Neural cell (in vitro differentiated cells): ENCODE measurements at regions not wholly inside any gene's neighbourhood (a gene's known extent, or its start where the extent isn't known, plus 50 kb on each side); places are given as distances from the start of the nearest gene placed in this dataset.
A peak's percentile ranks its signal among the peaks of the same experiment; 100 is the strongest.

Experiments used
- H2AFZ ChIP-seq: fragments of 200-600, 300-800 bp; sonication (generic), shearing (Covaris generic); 2 replicates; pipeline ENCODE4 v1.6.0; 2014; ENCODE audit warnings: low read depth, mild to moderate bottlenecking, antibody characterized with exemption, low read length, moderate library complexity
- H3F3A ChIP-seq: fragments of 200-600 bp; shearing (Covaris generic); 2 replicates; pipeline ENCODE4 v1.6.1; 2016; ENCODE audit warnings: mild to moderate bottlenecking, moderate library complexity, mixed read lengths, antibody characterized with exemption, low read length; ENCODE audit not compliant: insufficient read depth, poor library complexity, severe bottlenecking
- H3K27ac ChIP-seq: fragments of 200-600, 300-800 bp; sonication (generic), shearing (Covaris generic); 2 replicates; pipeline ENCODE4 v1.5.1; 2014; ENCODE audit warnings: mild to moderate bottlenecking, low read length, moderate library complexity
- H3K27me3 ChIP-seq: fragments of 300-800, 200-600 bp; sonication (generic), shearing (Covaris generic); 2 replicates; pipeline ENCODE4 v1.6.0; 2014; ENCODE audit warnings: mild to moderate bottlenecking, low read depth, low read length, moderate library complexity; ENCODE audit not compliant: insufficient read depth
- H3K36me3 ChIP-seq: fragments of 300-800, 200-600 bp; sonication (generic), shearing (Covaris generic); 2 replicates; pipeline ENCODE4 v1.5.1; 2014; ENCODE audit warnings: mild to moderate bottlenecking, antibody characterized with exemption, low read length, moderate library complexity; ENCODE audit not compliant: insufficient read depth
- H3K4me2 ChIP-seq: fragments of 300-800, 200-600 bp; sonication (generic), shearing (Covaris generic); 2 replicates; pipeline ENCODE4 v1.6.0; 2014; ENCODE audit warnings: mild to moderate bottlenecking, low read length
- H3K4me3 ChIP-seq: fragments of 300-800, 200-600 bp; sonication (generic), shearing (Covaris generic); 2 replicates; pipeline ENCODE4 v1.5.1; 2014; ENCODE audit warnings: mild to moderate bottlenecking, low read length, moderate library complexity
- H3K79me2 ChIP-seq: fragments of 200-600 bp; shearing (Covaris generic); replicated peaks from 2 replicates; pipeline ENCODE4 v1.6.0; 2014; ENCODE audit warnings: mild to moderate bottlenecking, low read length, moderate library complexity; ENCODE audit not compliant: insufficient read depth
- H3K9ac ChIP-seq: fragments of 300-800, 200-600 bp; sonication (generic), shearing (Covaris generic); 2 replicates; pipeline ENCODE4 v1.6.1; 2016; ENCODE audit warnings: mild to moderate bottlenecking, low read length, mixed read lengths
- H3K9me2 ChIP-seq: fragments of 200-600 bp; shearing (Covaris generic); 2 replicates; pipeline ENCODE4 v1.6.1; 2016; ENCODE audit warnings: mild to moderate bottlenecking, low read length, mixed read lengths; ENCODE audit not compliant: insufficient read depth
- H3K9me3 ChIP-seq: fragments of 200-600, 300-800 bp; sonication (generic), shearing (Covaris generic); 2 replicates; pipeline ENCODE4 v1.6.1; 2016; ENCODE audit warnings: mild to moderate bottlenecking, mixed run types, low read length, moderate library complexity, mixed read lengths
- H4K20me1 ChIP-seq: fragments of 200-600 bp; shearing (Covaris generic); 2 replicates; pipeline ENCODE4 v1.6.1; 2016; ENCODE audit warnings: mild to moderate bottlenecking, mixed run types; ENCODE audit not compliant: insufficient read depth
- CTCF ChIP-seq: fragments of 450-650 bp; IDR thresholded peaks from 2 replicates; pipeline ENCODE4 v1.5.1; 2014; ENCODE audit warnings: antibody characterized with exemption, mild to moderate bottlenecking, moderate library complexity; ENCODE audit not compliant: poor library complexity, severe bottlenecking
- EP300 ChIP-seq: fragments of 450-650 bp; conservative IDR thresholded peaks from 2 replicates; pipeline ENCODE4 v1.6.1; 2014; ENCODE audit warnings: antibody characterized with exemption, mild to moderate bottlenecking, moderate library complexity; ENCODE audit not compliant: poor library complexity, severe bottlenecking
- EZH2 ChIP-seq: fragments of 200-600, 300-800 bp; shearing (Covaris generic), sonication (generic); IDR thresholded peaks from 2 replicates; pipeline ENCODE4 v1.6.1; 2014; ENCODE audit warnings: antibody characterized with exemption, low read length, borderline replicate concordance, mild to moderate bottlenecking; ENCODE audit not compliant: insufficient read depth, poor library complexity, severe bottlenecking
- MXI1 ChIP-seq: fragments of 450-650 bp; conservative IDR thresholded peaks from 2 replicates; pipeline ENCODE4 v1.6.1; 2014; ENCODE audit warnings: antibody characterized with exemption, mild to moderate bottlenecking; ENCODE audit not compliant: poor library complexity, severe bottlenecking
- POLR2AphosphoS5 ChIP-seq: IDR thresholded peaks from 2 replicates; pipeline ENCODE4 v1.6.1; 2012
- RAD21 ChIP-seq: fragments of 450-650 bp; conservative IDR thresholded peaks from 2 replicates; pipeline ENCODE4 v1.6.1; 2014; ENCODE audit warnings: antibody characterized with exemption, mild to moderate bottlenecking, moderate library complexity
- REST ChIP-seq: IDR thresholded peaks from 2 replicates; pipeline ENCODE4 v1.6.1; 2012; ENCODE audit warnings: borderline replicate concordance
- SMC3 ChIP-seq: fragments of 450-650 bp; conservative IDR thresholded peaks from 2 replicates; pipeline ENCODE4 v1.6.1; 2014; ENCODE audit warnings: antibody characterized with exemption, mild to moderate bottlenecking, moderate library complexity; ENCODE audit not compliant: poor library complexity
- TAF1 ChIP-seq: IDR thresholded peaks from 2 replicates; pipeline ENCODE4 v1.6.1; 2012; ENCODE audit warnings: low read depth

DNA sequence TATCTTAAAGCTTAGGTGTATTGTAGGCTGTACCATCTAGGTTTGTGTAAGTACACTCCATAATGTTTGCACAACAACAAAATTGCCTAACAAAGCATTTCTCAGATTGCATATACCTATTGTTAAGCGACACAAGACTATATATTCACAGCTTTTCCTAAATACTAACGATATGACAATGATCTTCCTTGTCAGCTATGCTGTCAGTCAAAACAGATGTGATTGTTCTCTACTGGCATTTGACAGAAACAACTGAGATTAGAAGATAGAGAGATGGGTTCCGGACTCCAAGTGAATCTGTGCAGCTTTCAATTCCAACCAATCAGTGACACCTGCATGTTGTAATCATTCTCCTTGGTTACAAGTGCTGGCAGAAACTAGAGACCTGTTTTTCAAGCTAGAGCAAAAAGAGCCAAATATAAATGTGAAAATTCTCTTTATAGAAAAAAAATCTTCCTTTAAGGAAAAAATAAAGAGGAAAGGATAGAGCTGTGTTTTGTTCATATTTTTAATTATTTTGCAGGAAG lies 1232.3 kb upstream of the SLC39A10 start:
- peak; percentile 99 for TF ChIP-seq EP300
- peak; percentile 83 for TF ChIP-seq POLR2AphosphoS5
- TF ChIP-seq MXI1: no peak
- no peak for TF ChIP-seq EZH2
- TF ChIP-seq TAF1: no peak
- TF ChIP-seq SMC3: peak; percentile 31
- no peak for TF ChIP-seq CTCF
- peak; percentile 33 for TF ChIP-seq RAD21
- TF ChIP-seq REST: peak; percentile 82
- Histone ChIP-seq H4K20me1 (no peaks in the 10 kb centered on the region), H2AFZ (no peak overlapping the region)

DNA sequence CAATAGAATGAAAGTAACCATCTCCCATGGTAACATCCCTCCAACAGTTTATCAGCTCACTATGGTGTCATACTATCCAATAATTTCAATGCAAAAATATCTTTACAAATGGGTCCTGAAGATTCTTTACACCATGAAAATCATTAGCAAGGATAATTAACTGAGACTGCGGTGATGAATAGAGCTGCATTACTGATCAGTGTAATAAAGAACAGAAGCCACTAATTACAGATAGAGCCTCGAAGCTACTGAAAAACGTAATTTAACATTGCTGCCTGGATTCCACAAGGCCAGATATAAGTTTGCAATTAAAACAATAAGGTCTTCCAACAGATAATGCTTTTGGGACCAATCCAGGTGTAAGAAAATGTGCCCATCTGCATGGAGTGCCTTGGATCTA lies 1245.8 kb upstream of the SLC39A10 start:
- H4K20me1 ChIP-seq: no peaks in the 10 kb centered on the region
- H3K9ac ChIP-seq: no peak overlapping the region
- H3K79me2 ChIP-seq: no peaks in the 10 kb centered on the region
- H3K4me2 ChIP-seq: no peak overlapping the region
- TF ChIP-seq EP300 (no peak), CTCF (no peak), TAF1 (no peak), RAD21 (no peak), POLR2AphosphoS5 (no peak), REST (no peak), EZH2 (no peak), MXI1 (no peak), SMC3 (no peak)
- no peaks in the 10 kb centered on the region for H3K27me3 ChIP-seq
- H3K36me3 ChIP-seq: no peaks in the 10 kb centered on the region
- no peaks in the 10 kb centered on the region for H3K9me2 ChIP-seq
- no peak overlapping the region for H3K4me3 ChIP-seq
- no peaks in the 10 kb centered on the region for H3K9me3 ChIP-seq
- no peak overlapping the region for H2AFZ ChIP-seq
- H3K27ac ChIP-seq: no peak overlapping the region
- H3F3A ChIP-seq: peaks cover 4% of the 10 kb centered on the region

More for the DNA sequence above, 1232.3 kb upstream of the SLC39A10 start:
- Histone ChIP-seq H3K4me3 (peak overlapping the region; percentile 49), H3K27ac (peak overlapping the region; percentile 83), H3K36me3 (no peaks in the 10 kb centered on the region), H3F3A (no peaks in the 10 kb centered on the region), H3K79me2 (no peaks in the 10 kb centered on the region), H3K9me2 (no peaks in the 10 kb centered on the region), H3K9ac (peak overlapping the region; percentile 49), H3K27me3 (no peaks in the 10 kb centered on the region), H3K4me2 (peak overlapping the region; percentile 36), H3K9me3 (no peaks in the 10 kb centered on the region)
